SK-N-DZ (cell line): ENCODE measurements at regions not wholly inside any gene's neighbourhood (a gene's known extent, or its start where the extent isn't known, plus 50 kb on each side); places are given as distances from the start of the nearest gene placed in this dataset.
"Not testable (repeated sequence)": the region's sequence is repeated elsewhere in the genome, so short reads cannot be mapped to it uniquely, and the experiment has no call there.

Experiments
- DNase-seq: peaks from one replicate; pipeline ENCODE4 v3.0.0-alpha.2; 2015; ENCODE audit warnings: low spot score

DNA sequence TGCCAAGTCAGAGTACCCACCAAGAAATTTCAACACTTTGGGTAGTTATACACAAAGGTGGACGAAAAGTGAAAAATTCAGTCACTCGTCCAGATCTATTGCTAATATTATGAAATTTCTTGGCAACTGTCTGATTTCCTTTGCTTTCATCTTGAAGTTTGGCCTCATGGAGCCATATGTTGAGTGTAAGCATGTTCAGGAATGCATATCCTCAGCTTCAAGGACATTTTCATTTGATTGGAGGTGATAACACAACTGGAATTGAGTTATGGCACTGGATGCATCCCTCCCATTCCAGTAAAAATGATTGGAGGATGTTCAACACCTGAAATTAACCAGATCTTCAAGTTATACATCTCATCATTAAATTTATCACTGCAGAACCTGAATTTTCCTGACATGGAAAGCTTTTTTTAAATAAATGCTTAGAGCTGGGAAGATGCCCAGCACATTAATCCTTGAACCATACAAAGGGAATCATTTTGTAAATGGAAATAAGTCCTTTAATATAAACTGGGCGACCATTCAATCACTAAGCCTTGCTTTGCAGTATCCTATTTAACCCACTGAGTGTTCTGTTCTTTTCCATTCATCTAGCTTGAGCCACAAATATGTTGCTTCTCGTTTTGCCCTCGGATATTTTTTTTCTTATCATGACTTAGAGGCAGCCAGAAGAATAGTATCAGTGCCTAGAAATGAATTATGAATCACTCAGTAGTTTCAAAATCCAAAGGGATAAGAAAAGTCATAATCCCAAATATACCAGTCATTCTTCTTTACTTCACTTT lies 273.7 kb upstream of the PIK3R1 start:
- DNase-seq = no peak

DNA sequence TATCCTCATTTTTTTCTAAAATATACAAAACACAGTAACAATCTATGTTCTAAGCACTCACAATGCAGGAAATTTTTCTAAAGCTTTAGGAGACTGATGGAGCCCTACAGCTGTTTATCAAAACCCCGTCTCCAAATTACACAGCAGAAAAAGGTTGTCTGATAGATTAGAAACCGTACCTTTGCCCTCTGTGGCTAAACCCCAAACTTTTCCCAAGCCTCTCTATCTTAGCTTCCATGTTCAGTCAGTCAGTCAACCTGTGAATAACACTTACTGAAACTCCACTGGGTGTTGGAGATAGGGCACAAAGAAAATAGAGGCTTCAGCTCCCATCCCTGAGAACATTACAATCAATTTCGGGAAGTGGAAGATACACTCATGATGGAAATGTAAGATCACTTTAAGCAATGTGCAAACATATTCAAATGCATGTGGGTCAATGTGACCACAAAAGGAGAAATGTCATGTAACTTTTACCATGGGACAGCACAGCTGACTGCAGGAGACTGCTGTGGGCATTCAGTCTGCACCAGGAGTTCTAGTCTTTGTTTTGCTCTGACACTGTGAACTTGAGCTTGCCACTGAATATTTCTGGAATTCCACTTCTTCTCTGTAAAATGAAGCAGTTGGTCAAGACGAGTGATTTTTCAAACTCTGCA lies 279.5 kb upstream of the PIK3R1 start:
- DNase-seq = no peak

GRCh38 chr5:67934976-67935375 lies 280.6 kb upstream of the PIK3R1 start:
- no peak for DNase-seq

GRCh38 chr5:67925511-67925910 lies 290.0 kb upstream of the PIK3R1 start:
- DNase-seq = no peak

DNA sequence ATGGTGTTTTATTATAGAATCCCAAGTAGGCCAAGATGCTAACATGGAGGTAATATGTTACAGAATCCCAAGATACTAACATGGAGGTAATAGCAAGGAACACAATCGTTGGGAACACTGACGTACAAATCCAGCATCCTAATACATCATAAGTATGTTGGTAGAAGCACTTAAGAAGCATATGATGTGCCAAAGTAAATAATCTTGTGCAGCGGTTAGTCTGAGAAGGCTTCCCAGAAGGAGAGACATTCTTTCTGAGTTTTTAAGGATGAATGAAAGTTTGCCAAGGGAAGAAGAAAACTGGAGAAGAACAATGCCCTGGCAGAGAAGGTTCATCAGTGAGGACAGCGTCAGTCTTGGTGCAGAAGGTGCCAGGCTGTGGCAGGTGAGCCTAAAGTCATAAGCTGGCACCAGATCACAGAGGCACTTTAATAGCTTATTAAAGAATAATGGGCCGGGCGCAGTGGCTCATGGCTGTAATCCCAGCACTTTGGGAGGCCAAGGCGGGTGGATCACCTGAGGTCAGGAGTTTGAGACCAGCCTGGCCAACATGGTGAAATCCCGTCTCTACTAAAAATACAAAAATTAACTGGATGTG lies 294.5 kb upstream of the PIK3R1 start:
- no peak for DNase-seq

- DNase-seq = not testable (repeated sequence)
These were observed 296.0 kb upstream of the PIK3R1 start for GRCh38 chr5:67919532-67919931.

- no peak for DNase-seq
These were observed 298.0 kb upstream of the PIK3R1 start for GRCh38 chr5:67917561-67917960.

DNA sequence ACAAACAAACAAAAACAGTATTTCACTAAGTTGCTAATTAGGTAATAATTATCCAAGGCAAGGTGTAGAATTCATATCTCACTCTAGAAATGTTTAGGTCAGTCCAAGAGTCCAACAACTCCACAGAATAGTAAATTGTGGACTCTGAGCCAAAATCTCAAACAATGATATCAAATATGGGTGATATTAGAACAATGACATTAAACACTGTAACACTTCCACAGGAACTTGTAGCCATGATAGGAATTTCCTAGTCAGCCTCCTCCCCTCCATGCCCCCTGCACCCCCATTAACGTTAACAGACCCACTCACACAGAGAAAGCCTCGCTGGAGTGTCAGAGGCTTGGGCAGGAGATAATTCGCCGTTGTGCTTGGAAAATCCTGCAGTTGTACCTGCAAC lies 305.0 kb upstream of the PIK3R1 start:
- no peak for DNase-seq

DNA sequence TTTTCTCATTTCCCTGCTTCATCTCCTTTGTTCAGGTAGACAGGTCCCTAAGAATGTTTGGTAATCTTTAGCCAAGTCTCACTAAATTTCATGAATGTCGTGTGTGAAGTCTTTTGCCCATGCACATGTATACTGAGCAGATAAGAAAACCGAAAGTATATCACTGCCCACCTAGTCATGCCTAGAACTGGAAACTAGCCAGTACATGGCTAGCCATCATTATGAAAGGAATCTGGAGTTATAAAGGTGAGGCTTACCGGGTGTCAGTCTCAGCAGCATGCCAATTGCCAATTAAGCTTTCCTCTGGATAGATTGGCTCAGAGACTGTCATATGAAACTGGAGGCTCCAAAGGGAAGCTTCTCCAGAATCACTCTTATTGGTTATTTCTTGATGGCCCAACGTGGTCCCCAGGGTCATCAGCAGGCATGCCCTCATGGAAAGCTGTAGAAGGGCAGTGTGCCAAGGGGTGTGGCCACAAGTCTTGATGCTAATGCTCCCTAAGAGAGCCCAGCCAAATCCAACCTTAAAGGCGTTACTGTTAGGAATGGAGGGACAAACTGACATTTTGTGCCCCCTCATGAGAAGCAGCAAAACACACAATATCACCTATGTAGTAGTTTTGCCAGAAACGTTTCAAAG lies 307.3 kb upstream of the PIK3R1 start:
- no peak for DNase-seq

DNA sequence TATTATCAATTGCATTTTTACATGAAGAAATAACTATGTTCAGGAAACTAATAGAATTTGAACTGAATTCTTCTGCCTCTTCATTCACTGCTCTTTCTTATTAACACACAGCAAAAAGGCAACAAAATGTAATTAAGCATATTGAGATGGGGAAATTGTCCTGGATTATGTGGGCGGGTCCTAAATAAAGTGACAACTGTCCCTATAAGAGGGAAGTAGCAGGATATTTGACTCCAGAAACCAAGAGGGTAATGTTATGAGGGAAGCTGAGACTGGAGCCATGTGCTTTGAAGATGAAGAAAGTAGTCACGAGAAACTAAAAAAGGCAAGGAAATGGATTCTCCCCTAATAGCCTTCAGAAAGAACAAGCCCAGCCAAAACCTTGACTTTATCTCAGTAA lies 311.2 kb upstream of the PIK3R1 start:
- no peak for DNase-seq

- no peak for DNase-seq
These were observed 311.9 kb upstream of the PIK3R1 start for GRCh38 chr5:67903656-67904055.

GRCh38 chr5:67903121-67903520 lies 312.4 kb upstream of the PIK3R1 start:
- no peak for DNase-seq

DNA sequence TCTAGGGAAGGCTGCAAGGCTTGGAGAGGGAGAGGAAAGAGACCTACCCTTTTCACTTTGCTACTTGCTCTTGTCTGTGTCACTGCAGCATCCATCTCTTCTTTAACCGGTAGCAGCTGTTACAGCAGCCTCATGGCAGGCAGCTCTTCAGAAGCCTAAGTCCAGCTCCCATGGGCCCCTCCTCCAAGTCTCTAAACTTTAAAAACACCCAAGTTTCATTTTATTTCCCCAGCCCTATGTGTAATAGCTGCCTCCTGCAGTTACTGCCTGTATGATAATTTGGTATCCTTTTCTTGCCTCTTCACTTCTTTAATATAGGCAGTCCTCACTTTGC lies 313.1 kb upstream of the PIK3R1 start:
- DNase-seq = no peak

GRCh38 chr5:67901814-67902496 lies 313.6 kb upstream of the PIK3R1 start:
- no peak for DNase-seq

DNA sequence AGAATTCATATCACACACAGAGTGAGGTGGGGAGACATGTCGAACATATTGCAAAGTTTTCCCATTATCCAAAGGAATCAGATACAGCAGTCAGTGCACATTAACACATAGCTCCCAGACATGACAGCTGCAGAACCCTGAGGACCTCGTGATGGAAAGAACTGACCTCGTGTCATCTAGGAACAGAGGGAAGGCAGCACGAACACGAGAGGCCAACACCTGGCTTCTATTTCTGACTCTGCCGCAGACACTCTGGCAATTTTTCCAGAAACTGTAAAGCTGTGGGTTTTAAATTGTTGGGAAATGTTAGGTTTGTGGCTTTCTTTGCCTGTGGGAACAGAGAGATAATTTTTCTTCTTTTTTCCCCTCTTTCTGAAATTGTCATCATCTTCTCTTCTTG lies 315.0 kb upstream of the PIK3R1 start:
- no peak for DNase-seq

GRCh38 chr5:67897980-67898379 lies 317.6 kb upstream of the PIK3R1 start:
- no peak for DNase-seq

GRCh38 chr5:67897431-67897830 lies 318.1 kb upstream of the PIK3R1 start:
- no peak for DNase-seq

GRCh38 chr5:67896930-67897313 lies 318.6 kb upstream of the PIK3R1 start:
- DNase-seq = no peak

GRCh38 chr5:67896311-67896929 lies 319.1 kb upstream of the PIK3R1 start:
- DNase-seq = no peak

DNA sequence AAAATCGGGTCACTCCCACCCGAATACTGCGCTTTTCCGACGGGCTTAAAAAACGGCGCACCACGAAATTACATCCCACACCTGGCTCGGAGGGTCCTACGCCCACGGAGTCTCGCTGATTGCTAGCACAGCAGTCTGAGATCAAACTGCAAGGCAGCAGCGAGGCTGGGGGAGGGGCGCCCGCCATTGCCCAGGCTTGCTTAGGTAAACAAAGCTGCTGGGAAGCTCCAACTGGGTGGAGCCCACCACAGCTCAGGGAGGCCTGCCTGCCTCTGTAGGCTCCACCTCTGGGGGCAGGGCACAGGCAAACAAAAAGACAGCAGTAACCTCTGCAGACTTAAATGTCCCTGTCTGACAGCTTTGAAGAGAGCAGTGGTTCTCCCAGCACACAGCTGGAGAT lies 325.7 kb upstream of the PIK3R1 start:
- DNase-seq = not testable (repeated sequence)

- no peak for DNase-seq
These were observed 327.8 kb upstream of the PIK3R1 start for GRCh38 chr5:67887748-67888161.

- no peak for DNase-seq
These were observed 328.8 kb upstream of the PIK3R1 start for GRCh38 chr5:67886761-67887160.
